ENCODE measurements at regions not wholly inside any gene's neighbourhood (a gene's known extent, or its start where the extent isn't known, plus 50 kb on each side); places are given as distances from the start of the nearest gene placed in this dataset.
"Not testable (repeated sequence)": the region's sequence is repeated elsewhere in the genome, so short reads cannot be mapped to it uniquely, and the experiment has no call there.

GRCh38 chr1:193378451-193378850 lies 192.0 kb upstream of the B3GALT2 start:
- not testable (repeated sequence) for TF ChIP-seq FOS (IDR thresholded peaks at IDR 0.05; ENCODE audit: borderline replicate concordance, extremely low read depth, insufficient read length); CTCF (IDR thresholded peaks at IDR 0.05 in 2 of 3, conservative IDR thresholded peaks at IDR 0.05 in 1 of 3; ENCODE audit: control insufficient read depth in 2 of 3, extremely low read depth in 1 of 3, insufficient read depth in 1 of 3, low read depth in 3 of 3, low read length in 3 of 3); MYB (IDR thresholded peaks at IDR 0.05; ENCODE audit: borderline replicate concordance, low read depth, low read length); CREM (IDR thresholded peaks at IDR 0.05; ENCODE audit: low read depth); ASH2L (IDR thresholded peaks at IDR 0.05; ENCODE audit: borderline replicate concordance, low read depth); POLR2A (IDR thresholded peaks at IDR 0.05; ENCODE audit: low read depth, low read length); NR2C2 (IDR thresholded peaks at IDR 0.05; ENCODE audit: borderline replicate concordance, control insufficient read depth, insufficient read length, low read depth)
